ENCODE measurements at regions not wholly inside any gene's neighbourhood (a gene's known extent, or its start where the extent isn't known, plus 50 kb on each side); places are given as distances from the start of the nearest gene placed in this dataset.

GRCh38 chr2:103119352-103119751, 357.5 kb downstream of the TMEM182 start:
- H2BK20ac ChIP-seq (ENCODE audit: low read depth, low read length, poor library complexity, severe bottlenecking), result no peak overlapping the region
- no peaks in the 10 kb centered on the region; a peak in 1 of 5 replicates for H3K9me3 Mint-ChIP-seq
- no peaks in the 10 kb centered on the region for H3K27me3 ChIP-seq (ENCODE audit: insufficient read depth, low read length)
- no peak overlapping the region for H3K4me3 Mint-ChIP-seq
- H2AK5ac ChIP-seq (ENCODE audit: insufficient read length, low read length), result no peak overlapping the region
- no peaks in the 10 kb centered on the region for H3K79me1 ChIP-seq (ENCODE audit: insufficient read depth, low read depth, low read length, poor library complexity, severe bottlenecking)
- no peak overlapping the region for H2BK12ac ChIP-seq (ENCODE audit: insufficient read length, low read depth, low read length)
- no peak overlapping the region for H3K14ac ChIP-seq (ENCODE audit: insufficient read depth, low read length)
- H3K18ac ChIP-seq (ENCODE audit: insufficient read length, low read depth, low read length), result no peak overlapping the region
- H2BK15ac ChIP-seq (ENCODE audit: low read depth, low read length), result no peak overlapping the region
- no peaks in the 10 kb centered on the region for H3K4me1 ChIP-seq (ENCODE audit: insufficient read depth, low read length)
- no peak overlapping the region for H4K91ac ChIP-seq (ENCODE audit: insufficient read length, low read depth, low read length)
- no peak overlapping the region for H3K27ac ChIP-seq (ENCODE audit: insufficient read length, low read depth, low read length)
- H3K4me1 Mint-ChIP-seq, result no peaks in the 10 kb centered on the region
- TF ChIP-seq CTCF (conservative IDR thresholded peaks at IDR 0.05), result no peak
- H3K36me3 Mint-ChIP-seq (ENCODE audit: insufficient read depth in 1 of 3, low read depth in 3 of 3), result no peaks in the 10 kb centered on the region
- no peak overlapping the region for H3K4ac ChIP-seq (ENCODE audit: low read depth, low read length)
- DNase-seq, result no peak
- no peak overlapping the region for H4K5ac ChIP-seq (ENCODE audit: insufficient read length, low read depth, low read length)
- H3K4me2 ChIP-seq (ENCODE audit: insufficient read depth, insufficient read length, low read length), result no peak overlapping the region
- no peak overlapping the region for H2AFZ ChIP-seq (ENCODE audit: low read length)
- H3K79me2 ChIP-seq (ENCODE audit: insufficient read depth, low read length), result no peaks in the 10 kb centered on the region
- H3K27ac Mint-ChIP-seq, result no peak overlapping the region
- no peak overlapping the region for H4K8ac ChIP-seq (replicated peaks; ENCODE audit: insufficient read length, low read depth, low read length)
- H3T11ph ChIP-seq (ENCODE audit: low read length), result no peak overlapping the region
- no peak overlapping the region for H2BK120ac ChIP-seq (ENCODE audit: low read depth, low read length, poor library complexity, severe bottlenecking)
- no peak overlapping the region for H2BK5ac ChIP-seq (ENCODE audit: insufficient read length, low read length)
- H3K9ac ChIP-seq (ENCODE audit: extremely low read depth, insufficient read length, low read length), result no peak overlapping the region
- no peak overlapping the region for H3K23ac ChIP-seq (ENCODE audit: insufficient read length, low read depth, low read length)
- no peaks in the 10 kb centered on the region for H4K20me1 ChIP-seq (ENCODE audit: control insufficient read depth, insufficient read depth, insufficient read length)
- H3K56ac ChIP-seq (ENCODE audit: insufficient read length, low read depth, low read length), result no peak overlapping the region
- H3K27me3 Mint-ChIP-seq (ENCODE audit: low read depth), result no peaks in the 10 kb centered on the region; the same call in none of the 2 replicates
- no peaks in the 10 kb centered on the region for H3K23me2 ChIP-seq (ENCODE audit: insufficient read length, low read depth, low read length, poor library complexity, severe bottlenecking)
- H3K9me3 ChIP-seq (ENCODE audit: control insufficient read depth, low read depth, low read length), result no peaks in the 10 kb centered on the region
